A549 (cell line): ENCODE measurements at regions not wholly inside any gene's neighbourhood (a gene's known extent, or its start where the extent isn't known, plus 50 kb on each side); places are given as distances from the start of the nearest gene placed in this dataset.

ENCODE experiments used
- ATAC-seq, 2 experiments: fragments of 200-7000 bp in 1 of 2; fragments of >200 bp in 1 of 2; cut with Nextera tagmentation in 1 of 2; cut with Tn5 transposase in 1 of 2; 3 replicates each; pipeline versions ENCODE4 v1.8.0 to v1.9.1; 2018 to 2020; ENCODE audit warnings: mild to moderate bottlenecking in 1 of 2, moderate library complexity in 1 of 2
- CTCF ChIA-PET: fragments of 300-600 bp; sonication (Branson Sonifier 250); formaldehyde crosslinking; extraction: SDS; loops from one replicate; lab custom pipeline; 2021; ENCODE audit warnings: antibody characterized with exemption, inconsistent platforms; lab: Yijun Ruan, JAX
- POLR2A ChIA-PET: fragments of 350-600 bp; formaldehyde crosslinking; extraction: SDS; loops from one replicate; lab custom pipeline; 2021; ENCODE audit warnings: antibody characterized with exemption, inconsistent platforms; lab: Yijun Ruan, JAX
- DNase-seq, 2 experiments: peaks; one replicate each; pipeline versions ENCODE4 v3.0.0 to v3.0.0-alpha.2; 2011 to 2016; ENCODE audit warnings: low read depth in 1 of 2, low spot score in 1 of 2
- FAIRE-seq: peaks from 2 replicates; lab custom pipeline; 2011; peaks lifted over from hg19 to GRCh38; lab: Jason Lieb, UNC
- H3K27ac ChIP-seq, 2 experiments: fragments of >200 bp; sonication (Bioruptor Twin); formaldehyde crosslinking; 3 replicates each; pipeline ENCODE4 v1.5.1; 2016 to 2017
- H3K4me1 ChIP-seq: fragments of >200 bp; sonication (Bioruptor Twin); formaldehyde crosslinking; 3 replicates; pipeline ENCODE4 v1.6.1; 2016
- H3K4me2 ChIP-seq: fragments of >200 bp; sonication (Bioruptor Twin); formaldehyde crosslinking; 3 replicates; pipeline ENCODE4 v1.6.1; 2016
- H3K4me3 ChIP-seq: fragments of >200 bp; sonication (Bioruptor Twin); formaldehyde crosslinking; 3 replicates; pipeline ENCODE4 v1.5.1; 2016
- H3K9me3 ChIP-seq: fragments of >200 bp; sonication (Bioruptor Twin); formaldehyde crosslinking; 3 replicates; pipeline ENCODE4 v1.6.1; 2016
- BHLHE40 ChIP-seq: IDR thresholded peaks from 2 replicates; pipeline ENCODE4 v1.6.1; 2012; ENCODE audit warnings: low read depth, low read length, inconsistent platforms
- CBX8 ChIP-seq: fragments of 200-600 bp; sonication (generic); IDR thresholded peaks from 2 replicates; pipeline ENCODE4 v1.6.1; 2016
- CEBPB ChIP-seq, 2 experiments: fragments of >200 bp in 1 of 2; sonication (Bioruptor Twin) in 1 of 2; formaldehyde crosslinking in 1 of 2; IDR thresholded peaks; 2 replicates each; pipeline ENCODE4 v1.6.1; 2012 to 2016
- CHD4 ChIP-seq: fragments of 200-600 bp; sonication (generic); IDR thresholded peaks from 2 replicates; pipeline ENCODE4 v1.6.1; 2016; ENCODE audit warnings: antibody characterized with exemption, mild to moderate bottlenecking, borderline replicate concordance
- CTCF ChIP-seq: fragments of >200 bp; sonication (Bioruptor Twin); formaldehyde crosslinking; IDR thresholded peaks from 3 replicates; pipeline ENCODE4 v1.5.1; 2016
- EHF ChIP-seq: fragments of 250-450 bp; sonication (Bioruptor Pico); IDR thresholded peaks from 2 replicates; pipeline ENCODE4 v1.5.0; 2020; ENCODE audit warnings: mild to moderate bottlenecking
- EHMT2 ChIP-seq: fragments of 200-600 bp; sonication (generic); IDR thresholded peaks from 2 replicates; pipeline ENCODE4 v1.6.1; 2016; ENCODE audit warnings: antibody characterized with exemption, low read depth, mild to moderate bottlenecking, moderate library complexity
- EP300 ChIP-seq, 2 experiments: fragments of >200 bp; sonication (Bioruptor Twin); formaldehyde crosslinking; IDR thresholded peaks; 2 replicates in 1 of 2; 3 replicates in 1 of 2; pipeline ENCODE4 v1.6.1; 2016 to 2017
- FOSB ChIP-seq: fragments of 250-450 bp; sonication (Bioruptor Pico); IDR thresholded peaks from 2 replicates; pipeline ENCODE4 v1.5.0; 2020; ENCODE audit warnings: mild to moderate bottlenecking, moderate library complexity
- HDAC2 ChIP-seq: fragments of 200-600 bp; sonication (generic); IDR thresholded peaks from 2 replicates; pipeline ENCODE4 v1.6.1; 2016
- HMGXB4 ChIP-seq: fragments of 250-450 bp; sonication (Bioruptor Pico); IDR thresholded peaks from 2 replicates; pipeline ENCODE4 v1.5.0; 2021; ENCODE audit warnings: mild to moderate bottlenecking, moderate library complexity, borderline replicate concordance
- JUN ChIP-seq, 2 experiments: fragments of >200 bp; sonication (Bioruptor Twin); formaldehyde crosslinking; IDR thresholded peaks; 2 replicates in 1 of 2; 3 replicates in 1 of 2; pipeline ENCODE4 v1.6.1; 2016 to 2017
- PBX3 ChIP-seq: IDR thresholded peaks from 2 replicates; pipeline ENCODE4 v1.6.1; 2012
- POLR2AphosphoS2 ChIP-seq: conservative IDR thresholded peaks from 2 replicates; pipeline ENCODE4 v1.6.1; 2012; ENCODE audit warnings: low read length, improper control_type of control experiment, inconsistent platforms
- RAD21 ChIP-seq, 2 experiments: fragments of >200 bp in 1 of 2; sonication (Bioruptor Twin) in 1 of 2; formaldehyde crosslinking in 1 of 2; IDR thresholded peaks in 1 of 2; conservative IDR thresholded peaks in 1 of 2; 2 replicates in 1 of 2; 3 replicates in 1 of 2; pipeline ENCODE4 v1.6.1; 2012 to 2018; ENCODE audit warnings: inconsistent platforms in 1 of 2
- RNF2 ChIP-seq: fragments of 200-600 bp; sonication (generic); IDR thresholded peaks from 2 replicates; pipeline ENCODE4 v1.6.1; 2016; ENCODE audit warnings: low read depth, mild to moderate bottlenecking, antibody characterized with exemption, moderate library complexity, borderline replicate concordance
- TFCP2L1 ChIP-seq: fragments of 250-450 bp; sonication (Bioruptor Pico); IDR thresholded peaks from 2 replicates; pipeline ENCODE4 v1.5.0; 2021; ENCODE audit warnings: mild to moderate bottlenecking
- ZC3H11A ChIP-seq: fragments of 450-650 bp; IDR thresholded peaks from 2 replicates; pipeline ENCODE4 v1.6.1; 2014; ENCODE audit warnings: antibody characterized with exemption, mild to moderate bottlenecking
- ZNF302 ChIP-seq: fragments of 250-450 bp; sonication (Bioruptor Pico); IDR thresholded peaks from 2 replicates; pipeline ENCODE4 v1.9.0; 2021; ENCODE audit warnings: inconsistent platforms, mild to moderate bottlenecking, moderate library complexity
- WGBS: methylation state at CpG from one replicate; pipeline ENCODE4 v1.1.6; 2017; ENCODE audit errors: missing lambda C conversion rate; 5-methylcytosine and 5-hydroxymethylcytosine counted together
- TF ChIP-seq, protein P1 (sequence below): IDR thresholded peaks from 2 replicates; pipeline ENCODE4 v1.6.1; 2012; ENCODE audit warnings: low read depth, borderline replicate concordance
- TF ChIP-seq, protein P2 (sequence below): fragments of >200 bp; sonication (Bioruptor Twin); formaldehyde crosslinking; IDR thresholded peaks from 2 replicates; pipeline ENCODE4 v1.6.1; 2016

DNA sequence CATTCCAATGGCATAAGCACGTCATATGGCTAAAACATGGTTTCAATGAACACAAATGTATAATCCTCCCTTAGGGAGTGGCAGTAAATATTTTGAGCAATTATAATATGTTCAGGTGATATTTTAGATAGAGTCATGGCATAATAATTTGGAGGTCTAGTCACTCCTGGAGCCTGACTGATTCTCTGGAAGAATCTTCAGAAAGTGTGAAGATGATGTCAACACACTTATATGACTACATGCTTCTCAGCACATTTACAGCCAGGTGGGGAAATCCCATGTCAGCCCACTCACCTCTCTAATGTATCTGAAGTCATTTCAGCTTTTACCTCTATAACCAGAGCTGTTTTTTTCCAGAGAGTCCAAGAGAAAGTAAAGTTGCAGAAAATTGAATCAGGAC, 474.8 kb downstream of the SHISA9 start:
- POLR2A ChIA-PET: no interaction called here
- Histone ChIP-seq H3K9me3 (peaks cover 2% of the 10 kb centered on the region; the same call in 2 of the 3 replicates), H3K4me2 (no peak overlapping the region), H3K27ac (no peak overlapping the region), H3K4me1 (no peaks in the 10 kb centered on the region), H3K4me3 (no peak overlapping the region)
- no peak for FAIRE-seq
- no peak for DNase-seq
- no peak for ATAC-seq
- TF ChIP-seq CEBPB (IDR thresholded peaks at IDR 0.05): no peak
- TF ChIP-seq HDAC2: no peak
- no peak for TF ChIP-seq TFCP2L1 (CRISPR knock-in tag)
- CTCF ChIA-PET: no interaction called here
- 4% methylated on average over 1 of the region's 1 CpG for WGBS

DNA sequence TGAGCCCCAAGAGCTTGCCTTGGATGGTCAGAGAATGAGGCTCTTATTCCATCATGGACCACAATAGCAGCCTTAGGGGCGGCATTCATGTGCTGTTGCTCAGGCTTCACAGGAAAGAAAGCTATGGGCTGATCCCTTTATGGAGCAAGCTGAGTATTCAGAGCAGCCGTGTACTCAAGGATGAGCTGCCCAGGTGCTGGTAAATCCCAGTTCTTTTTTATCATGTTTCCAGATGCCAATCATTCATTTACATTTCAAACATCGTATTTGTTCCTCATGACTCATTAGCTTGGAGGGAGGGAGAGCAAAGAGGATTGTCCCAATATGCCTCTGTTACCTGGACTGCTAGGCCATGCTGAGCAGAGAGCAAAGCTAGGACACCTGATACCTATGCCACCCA, 475.7 kb downstream of the SHISA9 start:
- Histone ChIP-seq H3K4me2 (no peak overlapping the region), H3K4me3 (no peak overlapping the region), H3K9me3 (peaks cover 2% of the 10 kb centered on the region; the same call in 2 of the 3 replicates), H3K27ac (no peak overlapping the region), H3K4me1 (no peaks in the 10 kb centered on the region)
- FAIRE-seq (no peak), ATAC-seq (no peak), DNase-seq (no peak)
- POLR2A ChIA-PET: no interaction called here
- CTCF ChIA-PET: no interaction called here
- TF ChIP-seq ZC3H11A: no peak
- TF ChIP-seq PBX3: no peak
- TF ChIP-seq, protein P1, sequence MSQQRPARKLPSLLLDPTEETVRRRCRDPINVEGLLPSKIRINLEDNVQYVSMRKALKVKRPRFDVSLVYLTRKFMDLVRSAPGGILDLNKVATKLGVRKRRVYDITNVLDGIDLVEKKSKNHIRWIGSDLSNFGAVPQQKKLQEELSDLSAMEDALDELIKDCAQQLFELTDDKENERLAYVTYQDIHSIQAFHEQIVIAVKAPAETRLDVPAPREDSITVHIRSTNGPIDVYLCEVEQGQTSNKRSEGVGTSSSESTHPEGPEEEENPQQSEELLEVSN: no peak
- TF ChIP-seq CBX8: no peak
- TF ChIP-seq HDAC2: no peak
- 2% methylated on average over 3 of the region's 3 CpGs for WGBS

GRCh38 chr16:13378151-13378550, 476.8 kb downstream of the SHISA9 start:
- DNase-seq (no peak), FAIRE-seq (no peak), ATAC-seq (no peak)
- TF ChIP-seq CHD4 (no peak), BHLHE40 (no peak), EP300 (IDR thresholded peaks at IDR 0.05) (no peak), ZNF302 (CRISPR knock-in tag) (no peak), RAD21 (conservative IDR thresholded peaks at IDR 0.05 in 1 of 2, IDR thresholded peaks at IDR 0.05 in 1 of 2) (no peak), RNF2 (no peak), HMGXB4 (no peak), FOSB (CRISPR knock-in tag) (no peak), POLR2AphosphoS2 (no peak), EHF (CRISPR knock-in tag) (no peak), EHMT2 (no peak), JUN (IDR thresholded peaks at IDR 0.05) (no peak), CTCF (no peak)
- TF ChIP-seq, protein P2, sequence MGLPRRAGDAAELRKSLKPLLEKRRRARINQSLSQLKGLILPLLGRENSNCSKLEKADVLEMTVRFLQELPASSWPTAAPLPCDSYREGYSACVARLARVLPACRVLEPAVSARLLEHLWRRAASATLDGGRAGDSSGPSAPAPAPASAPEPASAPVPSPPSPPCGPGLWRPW: no peak
- H3K27ac ChIP-seq: no peak overlapping the region
- no peak overlapping the region for H3K4me3 ChIP-seq
- H3K9me3 ChIP-seq: peaks cover 2% of the 10 kb centered on the region; the same call in 2 of the 3 replicates
- H3K4me1 ChIP-seq: no peaks in the 10 kb centered on the region
- H3K4me2 ChIP-seq: no peak overlapping the region
- 0% methylated on average over 2 of the region's 2 CpGs for WGBS
- ChIA-PET CTCF (no interaction called here), POLR2A (no interaction called here)
